ENCODE measurements at regions not wholly inside any gene's neighbourhood (a gene's known extent, or its start where the extent isn't known, plus 50 kb on each side); places are given as distances from the start of the nearest gene placed in this dataset.

DNA sequence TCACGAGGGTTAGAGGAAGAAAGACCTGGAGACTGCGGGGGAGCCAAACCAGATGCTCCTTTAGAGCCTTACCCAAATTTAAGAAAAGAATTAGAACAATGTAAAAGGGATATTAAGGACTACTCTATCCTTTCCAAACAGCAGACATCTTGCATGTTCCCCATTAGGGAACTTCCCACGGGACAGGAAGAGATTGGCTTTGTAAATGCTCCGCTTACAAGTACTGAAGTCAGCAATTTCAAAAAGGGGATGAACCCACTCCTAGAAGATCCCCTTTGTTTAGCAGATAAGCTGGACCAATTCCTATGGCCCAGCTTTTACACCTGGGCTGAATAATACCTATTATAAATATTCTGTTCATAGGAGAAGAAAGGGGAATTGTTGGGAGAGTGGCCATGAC lies 74.2 kb downstream of the APOBEC1 start:
- TF ChIP-seq CTCF (IDR thresholded peaks at IDR 0.05; ENCODE audit: low read depth, low read length, poor library complexity, severe bottlenecking) (no peak), EZH2phosphoT487 (IDR thresholded peaks at IDR 0.05; ENCODE audit: borderline replicate concordance, low read length) (no peak)
